Activated naive CD4-positive, alpha-beta T cell treated with anti-CD3 and anti-CD28 coated beads, Interleukin-2, amount 10 ng/mL, durations not matched to agents 7 days and 5 days (primary cell): ENCODE measurements at regions not wholly inside any gene's neighbourhood (a gene's known extent, or its start where the extent isn't known, plus 50 kb on each side); places are given as distances from the start of the nearest gene placed in this dataset.

Experiments
- CTCF ChIA-PET: fragments of 350-600 bp; sonication (Branson Sonifier 250); formaldehyde crosslinking; loops from one replicate; lab custom pipeline; 2021; ENCODE audit warnings: antibody characterized with exemption; lab: Charles Lee
- DNase-seq: peaks from one replicate; pipeline ENCODE4 v3.0.0-alpha.2; 2020
- H3K27ac Mint-ChIP-seq: one replicate; pipeline ENCODE4 v1.8.0; 2021; ENCODE audit warnings: mild to moderate bottlenecking, moderate library complexity, mixed read lengths
- H3K27me3 Mint-ChIP-seq: one replicate; pipeline ENCODE4 v1.8.0; 2021; ENCODE audit warnings: mild to moderate bottlenecking, mixed read lengths
- H3K36me3 Mint-ChIP-seq: one replicate; pipeline ENCODE4 v1.8.0; 2021; ENCODE audit warnings: mixed read lengths
- H3K4me1 Mint-ChIP-seq: one replicate; pipeline ENCODE4 v1.8.0; 2021; ENCODE audit warnings: mixed read lengths
- H3K4me3 Mint-ChIP-seq: one replicate; pipeline ENCODE4 v1.8.0; 2021; ENCODE audit warnings: mild to moderate bottlenecking, moderate library complexity, mixed read lengths
- H3K9me3 Mint-ChIP-seq: one replicate; pipeline ENCODE4 v1.8.0; 2021; ENCODE audit warnings: mixed read lengths

DNA sequence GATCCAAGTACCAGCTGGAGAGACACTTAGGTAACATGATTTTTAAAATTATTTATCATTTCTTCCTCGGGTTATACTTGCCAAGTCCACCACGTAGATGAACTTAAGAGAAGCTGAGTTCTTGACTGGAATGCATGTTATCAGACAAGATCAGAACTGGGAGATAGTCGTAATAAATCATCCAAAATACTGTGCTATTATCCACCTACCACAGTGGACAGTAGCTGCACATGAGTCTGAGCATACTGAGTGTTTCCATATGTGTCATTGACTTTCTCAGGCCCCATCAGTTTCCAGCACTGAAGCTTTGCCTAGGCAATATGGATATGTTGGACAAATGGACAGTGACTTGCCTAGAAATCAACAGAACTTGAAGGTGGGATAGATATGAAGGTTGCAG is 77.9 kb upstream of the RRP15 start:
- Mint-ChIP-seq H3K27me3 (no peaks in the 10 kb centered on the region), H3K9me3 (no peaks in the 10 kb centered on the region), H3K27ac (no peak overlapping the region), H3K36me3 (no peaks in the 10 kb centered on the region), H3K4me1 (no peaks in the 10 kb centered on the region), H3K4me3 (no peak overlapping the region)
- no peak for DNase-seq
- CTCF ChIA-PET = no interaction called here

- H3K36me3 Mint-ChIP-seq = no peaks in the 10 kb centered on the region
- CTCF ChIA-PET = no interaction called here
- DNase-seq = no peak
- no peaks in the 10 kb centered on the region for H3K27me3 Mint-ChIP-seq
- H3K27ac Mint-ChIP-seq = no peak overlapping the region
- H3K4me3 Mint-ChIP-seq = no peak overlapping the region
- H3K4me1 Mint-ChIP-seq = no peaks in the 10 kb centered on the region
- no peaks in the 10 kb centered on the region for H3K9me3 Mint-ChIP-seq
Observed at GRCh38 chr1:218209351-218209861, 75.7 kb upstream of the RRP15 start.

DNA sequence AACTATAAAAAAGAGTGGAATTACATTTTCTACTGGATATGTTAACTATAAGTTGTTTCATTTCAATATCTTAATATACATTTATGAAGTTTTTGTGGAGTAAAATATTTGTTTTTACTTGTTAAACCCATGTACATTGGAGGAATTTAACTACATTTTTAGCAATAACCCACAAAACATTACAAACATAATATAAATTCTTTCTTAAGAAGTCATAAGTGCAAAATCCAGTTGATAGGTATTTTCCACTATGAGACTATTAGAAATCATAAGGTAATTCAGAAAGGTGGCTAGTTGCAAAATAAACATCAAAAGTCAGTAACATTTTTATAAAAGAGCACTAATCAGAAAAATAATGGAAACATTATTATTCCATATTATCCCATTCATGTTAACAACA is 73.9 kb upstream of the RRP15 start:
- no peaks in the 10 kb centered on the region for H3K36me3 Mint-ChIP-seq
- H3K27ac Mint-ChIP-seq = no peak overlapping the region
- no peaks in the 10 kb centered on the region for H3K27me3 Mint-ChIP-seq
- no peak for DNase-seq
- H3K4me3 Mint-ChIP-seq = no peak overlapping the region
- CTCF ChIA-PET = no interaction called here
- no peaks in the 10 kb centered on the region for H3K9me3 Mint-ChIP-seq
- H3K4me1 Mint-ChIP-seq = no peaks in the 10 kb centered on the region

DNA sequence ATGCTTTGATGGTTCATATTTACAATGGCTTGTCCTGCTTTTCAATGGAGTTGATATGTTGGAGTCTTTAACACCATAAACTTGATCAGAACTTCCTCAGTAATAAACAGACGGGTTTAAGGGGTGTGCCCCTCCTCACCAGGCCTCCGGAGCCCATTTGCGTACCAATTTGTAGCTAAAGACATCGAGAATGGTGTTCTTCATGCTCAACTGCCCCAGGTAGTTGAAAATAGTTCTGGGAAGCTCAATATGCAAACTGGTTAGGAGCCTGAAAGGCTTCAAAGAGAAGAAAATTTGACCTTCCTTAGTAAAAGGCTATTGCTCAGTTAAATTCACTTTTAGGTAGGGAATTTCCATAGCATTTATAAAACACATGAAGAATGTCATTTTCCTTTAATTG is 68.1 kb upstream of the RRP15 start:
- DNase-seq = no peak
- Mint-ChIP-seq H3K27ac (no peak overlapping the region), H3K4me3 (no peak overlapping the region), H3K27me3 (no peaks in the 10 kb centered on the region), H3K36me3 (no peaks in the 10 kb centered on the region), H3K9me3 (no peaks in the 10 kb centered on the region), H3K4me1 (no peaks in the 10 kb centered on the region)
- CTCF ChIA-PET = no interaction called here

DNA sequence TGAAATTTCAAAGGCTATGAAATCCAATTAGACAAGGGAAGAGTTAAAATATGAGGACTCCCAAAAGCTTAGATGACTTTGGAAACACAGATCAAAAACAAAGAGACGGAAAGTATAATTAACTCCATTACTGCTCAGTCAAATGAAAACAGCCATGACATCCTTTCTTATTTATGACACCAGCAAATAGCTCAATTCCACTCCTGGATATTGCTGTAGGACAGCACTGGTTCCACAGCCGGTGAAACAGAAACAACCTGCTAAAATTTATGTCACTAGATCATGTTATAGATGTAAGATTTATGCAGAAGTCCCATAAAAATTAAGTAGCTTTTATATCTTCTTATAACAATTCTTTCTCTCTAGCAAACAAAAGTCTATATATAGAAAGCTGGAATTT is 65.6 kb upstream of the RRP15 start:
- CTCF ChIA-PET = no interaction called here
- no peaks in the 10 kb centered on the region for H3K4me1 Mint-ChIP-seq
- H3K4me3 Mint-ChIP-seq = no peak overlapping the region
- H3K9me3 Mint-ChIP-seq = no peaks in the 10 kb centered on the region
- no peak for DNase-seq
- no peaks in the 10 kb centered on the region for H3K36me3 Mint-ChIP-seq
- no peaks in the 10 kb centered on the region for H3K27me3 Mint-ChIP-seq
- H3K27ac Mint-ChIP-seq = no peak overlapping the region

DNA sequence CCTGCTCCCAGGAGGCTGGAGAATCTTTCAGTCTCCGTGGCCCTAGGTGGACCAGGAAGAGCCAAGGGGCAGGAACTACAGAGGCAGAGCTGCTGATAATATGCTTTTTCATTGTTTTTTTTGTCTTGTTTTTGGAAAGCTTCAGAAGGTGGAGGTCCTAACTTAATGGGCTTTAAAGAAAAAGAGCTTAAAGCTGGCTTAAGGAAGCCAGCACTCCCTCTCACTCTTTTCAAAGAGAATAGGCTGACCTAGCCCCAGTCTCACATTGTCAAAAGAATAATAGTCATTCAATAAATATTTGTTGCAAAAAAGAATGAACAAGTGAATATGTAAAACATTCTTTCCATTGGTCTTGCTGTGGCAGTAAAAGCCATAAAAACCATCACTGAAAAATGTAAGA is 61.0 kb upstream of the RRP15 start:
- H3K27ac Mint-ChIP-seq = no peak overlapping the region
- CTCF ChIA-PET = no interaction called here
- H3K36me3 Mint-ChIP-seq = no peaks in the 10 kb centered on the region
- H3K4me3 Mint-ChIP-seq = no peak overlapping the region
- DNase-seq = no peak
- no peaks in the 10 kb centered on the region for H3K4me1 Mint-ChIP-seq
- no peaks in the 10 kb centered on the region for H3K9me3 Mint-ChIP-seq
- H3K27me3 Mint-ChIP-seq = no peaks in the 10 kb centered on the region

DNA sequence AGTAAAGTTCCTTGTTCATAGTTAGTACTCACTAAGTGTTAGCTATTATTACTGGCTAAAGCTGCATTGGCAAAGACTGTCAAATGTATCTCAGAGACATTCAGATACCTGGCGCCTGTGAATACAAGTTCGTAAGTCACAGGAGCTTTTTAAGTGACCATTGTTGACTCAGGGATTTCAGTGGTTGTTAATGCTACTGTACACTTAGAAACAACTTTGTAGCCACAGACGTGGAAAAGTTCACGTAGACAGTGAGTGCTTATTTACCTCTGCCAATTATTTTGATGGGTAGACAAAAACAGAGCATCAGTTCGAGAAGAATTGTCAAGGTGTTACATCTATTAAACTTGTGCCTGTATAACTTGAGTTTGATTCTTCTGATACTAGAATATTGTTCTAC is 59.1 kb upstream of the RRP15 start:
- Mint-ChIP-seq H3K27ac (no peak overlapping the region), H3K27me3 (no peaks in the 10 kb centered on the region), H3K4me3 (no peak overlapping the region), H3K36me3 (no peaks in the 10 kb centered on the region), H3K4me1 (no peaks in the 10 kb centered on the region), H3K9me3 (no peaks in the 10 kb centered on the region)
- no peak for DNase-seq
- CTCF ChIA-PET = no interaction called here
